Stimulated activated CD4-positive, alpha-beta T cell treated with anti-CD3 and anti-CD28 coated beads, Interleukin-15, amount 100 ng/mL, for 48 hours (primary cell): ENCODE measurements at regions not wholly inside any gene's neighbourhood (a gene's known extent, or its start where the extent isn't known, plus 50 kb on each side); places are given as distances from the start of the nearest gene placed in this dataset.
"Not testable (repeated sequence)": the region's sequence is repeated elsewhere in the genome, so short reads cannot be mapped to it uniquely, and the experiment has no call there.

Experiments used
- DNase-seq, 2 donors: peaks; one replicate each; pipeline ENCODE4 v3.0.0-alpha.2; 2020; ENCODE audit warnings: low read depth in 2 of 2

GRCh38 chr6:153553627-153554026 is 422.5 kb upstream of the RGS17 start:
- no peak for DNase-seq

GRCh38 chr6:153539602-153540001 is 408.5 kb upstream of the RGS17 start:
- no peak for DNase-seq

- DNase-seq, result no peak
Measured at GRCh38 chr6:153538491-153538890, 407.4 kb upstream of the RGS17 start.

GRCh38 chr6:153537422-153537821 is 406.3 kb upstream of the RGS17 start:
- no peak for DNase-seq

GRCh38 chr6:153526479-153526878 is 395.4 kb upstream of the RGS17 start:
- DNase-seq, result no peak

- DNase-seq, result no peak
Measured at GRCh38 chr6:153525998-153526397, 394.9 kb upstream of the RGS17 start.

GRCh38 chr6:153523390-153523789 is 392.3 kb upstream of the RGS17 start:
- no peak for DNase-seq

GRCh38 chr6:153511896-153512496 is 380.9 kb upstream of the RGS17 start:
- no peak for DNase-seq

- DNase-seq, result no peak
Measured at GRCh38 chr6:153503810-153504209, 372.7 kb upstream of the RGS17 start.

- DNase-seq, result no peak
Measured at GRCh38 chr6:153493501-153493900, 362.4 kb upstream of the RGS17 start.

- no peak for DNase-seq
Measured at GRCh38 chr6:153489479-153489878, 358.4 kb upstream of the RGS17 start.

- DNase-seq, result no peak
Measured at GRCh38 chr6:153488267-153488666, 357.2 kb upstream of the RGS17 start.

GRCh38 chr6:153485072-153485471 is 354.0 kb upstream of the RGS17 start:
- DNase-seq, result no peak

- no peak for DNase-seq
Measured at GRCh38 chr6:153484056-153484455, 353.0 kb upstream of the RGS17 start.

- no peak for DNase-seq
Measured at GRCh38 chr6:153476243-153476642, 345.2 kb upstream of the RGS17 start.

- DNase-seq, result no peak
Measured at GRCh38 chr6:153465050-153465449, 334.0 kb upstream of the RGS17 start.

- DNase-seq, result no peak
Measured at GRCh38 chr6:153449279-153449678, 318.2 kb upstream of the RGS17 start.

- DNase-seq, result not testable (repeated sequence)
Measured at GRCh38 chr6:153442749-153443148, 311.7 kb upstream of the RGS17 start.

- DNase-seq, result no peak
Measured at GRCh38 chr6:153442096-153442495, 311.0 kb upstream of the RGS17 start.

- DNase-seq, result no peak
Measured at GRCh38 chr6:153437193-153437592, 306.1 kb upstream of the RGS17 start.

GRCh38 chr6:153436351-153436750 is 305.3 kb upstream of the RGS17 start:
- no peak for DNase-seq

- no peak for DNase-seq
Measured at GRCh38 chr6:153435787-153436186, 304.7 kb upstream of the RGS17 start.

- DNase-seq, result no peak
Measured at GRCh38 chr6:153425536-153425935, 294.5 kb upstream of the RGS17 start.

- DNase-seq, result no peak
Measured at GRCh38 chr6:153424719-153425400, 293.8 kb upstream of the RGS17 start.
